ENCODE measurements at regions not wholly inside any gene's neighbourhood (a gene's known extent, or its start where the extent isn't known, plus 50 kb on each side); places are given as distances from the start of the nearest gene placed in this dataset.
"Not testable (repeated sequence)": the region's sequence is repeated elsewhere in the genome, so short reads cannot be mapped to it uniquely, and the experiment has no call there.

- no peak for DNase-seq (ENCODE audit: low spot score in 2 of 2)
- H3K27me3 ChIP-seq (ENCODE audit: low read depth), result no peaks in the 10 kb centered on the region
- no peak overlapping the region for H3K4me3 ChIP-seq
- peaks cover 4% of the 10 kb centered on the region; the same call in 1 of the 2 replicates for H3K4me1 ChIP-seq
- in situ Hi-C loops (cut with MboI; ENCODE audit: low sequenced_read_pairs), result no loop called here
- no peaks in the 10 kb centered on the region for H3K36me3 ChIP-seq (replicated peaks)
- H3K9me3 ChIP-seq, result no peaks in the 10 kb centered on the region
These were observed 98.3 kb upstream of the FAM13C start for GRCh38 chr10:59460601-59461000.

GRCh38 chr10:59456199-59456598 lies 93.8 kb upstream of the FAM13C start:
- H3K27me3 ChIP-seq (ENCODE audit: low read depth), result no peaks in the 10 kb centered on the region
- H3K9me3 ChIP-seq, result no peaks in the 10 kb centered on the region
- H3K36me3 ChIP-seq (replicated peaks), result no peaks in the 10 kb centered on the region
- no peak overlapping the region for H3K4me3 ChIP-seq
- H3K4me1 ChIP-seq, result no peaks in the 10 kb centered on the region
- DNase-seq (ENCODE audit: low spot score in 2 of 2), result no peak
- in situ Hi-C loops (cut with MboI; ENCODE audit: low sequenced_read_pairs), result no loop called here

DNA sequence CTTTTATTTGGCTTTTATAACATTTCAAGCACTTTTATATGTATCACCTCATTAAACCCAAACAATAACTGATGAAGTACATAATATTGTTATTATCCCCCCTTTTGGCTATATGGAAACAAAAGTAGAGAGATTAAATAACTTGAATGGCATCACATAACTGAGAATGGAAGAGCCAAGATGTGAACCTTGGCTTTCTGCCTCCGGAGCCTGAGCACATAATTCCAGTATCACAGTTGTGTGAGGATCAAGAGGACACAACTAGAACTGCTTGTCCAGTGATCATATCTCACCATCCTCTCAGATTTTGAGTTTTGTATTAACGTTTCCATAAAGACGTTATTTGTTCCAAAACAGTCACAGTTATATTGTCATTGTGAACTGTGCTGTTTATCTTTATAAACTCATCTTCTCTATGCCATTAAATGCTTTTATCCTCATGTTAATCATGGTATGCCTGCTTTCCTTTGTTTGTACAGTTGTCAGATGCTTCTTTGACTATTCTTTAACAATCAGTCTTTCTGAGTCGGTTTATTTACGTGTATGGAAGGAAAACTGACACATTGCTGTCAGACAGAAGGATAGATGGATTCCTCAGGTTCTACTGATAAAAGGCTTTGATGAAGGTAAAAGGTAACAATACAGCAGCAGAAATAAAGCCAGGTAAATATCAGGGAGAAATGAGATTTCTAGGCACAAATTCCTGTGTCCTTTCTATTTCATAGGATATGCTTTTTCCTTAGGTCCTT lies 92.0 kb upstream of the FAM13C start:
- no peak for DNase-seq (ENCODE audit: low spot score in 2 of 2)

DNA sequence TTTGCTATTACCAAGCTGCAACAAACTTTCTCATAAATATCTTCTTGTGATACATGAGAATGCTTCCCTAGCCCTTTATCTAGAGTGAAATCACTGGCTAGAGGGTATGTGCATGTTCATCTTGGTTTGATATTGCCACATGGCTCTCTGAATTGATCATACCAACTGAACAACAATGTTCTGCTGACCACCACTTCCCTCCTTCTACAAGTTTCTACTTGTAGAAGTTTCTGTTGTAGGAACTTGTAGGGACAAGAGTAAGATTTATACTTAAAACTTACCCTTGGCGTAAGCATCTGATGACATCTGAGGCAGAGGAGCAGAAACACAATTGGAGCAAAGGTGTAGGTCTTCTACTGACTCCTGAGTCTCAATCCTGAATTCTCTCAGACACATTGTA lies 86.3 kb upstream of the FAM13C start:
- no peak for DNase-seq (ENCODE audit: low spot score in 2 of 2)
- Histone ChIP-seq H3K4me1 (no peaks in the 10 kb centered on the region), H3K36me3 (replicated peaks) (no peaks in the 10 kb centered on the region), H3K27me3 (ENCODE audit: low read depth) (no peaks in the 10 kb centered on the region), H3K9me3 (no peaks in the 10 kb centered on the region), H3K4me3 (no peak overlapping the region)
- in situ Hi-C loops (cut with MboI; ENCODE audit: low sequenced_read_pairs), result no loop called here

More for the DNA sequence above, 92.0 kb upstream of the FAM13C start:
- Histone ChIP-seq H3K27me3 (ENCODE audit: low read depth) (no peaks in the 10 kb centered on the region), H3K9me3 (no peaks in the 10 kb centered on the region), H3K36me3 (replicated peaks) (no peaks in the 10 kb centered on the region), H3K4me1 (no peaks in the 10 kb centered on the region), H3K4me3 (no peak overlapping the region)
- in situ Hi-C loops (cut with MboI; ENCODE audit: low sequenced_read_pairs), result no loop called here

- Histone ChIP-seq H3K27me3 (ENCODE audit: low read depth) (no peaks in the 10 kb centered on the region), H3K4me3 (no peak overlapping the region), H3K36me3 (replicated peaks) (no peaks in the 10 kb centered on the region), H3K9me3 (no peaks in the 10 kb centered on the region), H3K4me1 (no peaks in the 10 kb centered on the region)
- in situ Hi-C loops (cut with MboI; ENCODE audit: low sequenced_read_pairs), result no loop called here
- DNase-seq (ENCODE audit: low spot score in 2 of 2), result no peak
These were observed 73.4 kb upstream of the FAM13C start for GRCh38 chr10:59435707-59436106.

- Histone ChIP-seq H3K27me3 (ENCODE audit: low read depth) (no peaks in the 10 kb centered on the region), H3K4me3 (no peak overlapping the region), H3K36me3 (replicated peaks) (no peaks in the 10 kb centered on the region), H3K4me1 (no peaks in the 10 kb centered on the region), H3K9me3 (no peaks in the 10 kb centered on the region)
- in situ Hi-C loops (cut with MboI; ENCODE audit: low sequenced_read_pairs), result no loop called here
- DNase-seq (ENCODE audit: low spot score in 2 of 2), result no peak
These were observed 72.3 kb upstream of the FAM13C start for GRCh38 chr10:59434463-59435321.

DNA sequence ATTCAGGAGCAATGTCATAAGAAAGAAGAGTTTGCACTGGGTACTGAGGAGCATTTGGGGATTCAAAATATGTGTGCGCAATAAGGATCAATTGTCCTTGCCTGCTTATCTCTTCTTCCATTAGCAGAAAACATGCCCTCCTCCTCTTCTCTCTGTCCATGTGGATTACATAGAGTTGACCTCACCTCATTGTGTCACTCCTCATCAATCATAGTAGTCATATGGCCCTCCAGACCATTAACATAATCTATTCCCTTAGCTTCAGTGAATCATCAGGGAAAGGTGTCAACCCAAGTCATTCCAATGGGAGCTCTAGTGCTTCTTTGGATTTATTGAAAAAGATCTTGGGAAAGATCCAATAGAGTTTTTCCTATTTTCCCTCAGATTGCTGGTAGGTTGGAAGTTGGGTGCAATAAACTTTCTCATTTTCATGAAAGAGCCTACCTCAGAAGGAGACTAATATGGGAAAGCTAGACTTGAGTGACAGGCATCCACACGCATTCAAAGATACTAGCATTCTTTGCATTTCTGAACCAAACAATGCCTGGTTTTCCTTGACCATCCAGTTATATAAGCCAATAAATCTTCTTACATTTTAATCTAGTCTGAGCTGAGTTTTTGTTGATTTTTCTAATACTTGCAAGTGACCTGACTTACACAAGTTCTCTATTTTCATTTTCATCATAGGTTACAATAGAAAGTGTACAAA lies 71.5 kb upstream of the FAM13C start:
- Histone ChIP-seq H3K36me3 (replicated peaks) (no peaks in the 10 kb centered on the region), H3K4me1 (no peaks in the 10 kb centered on the region), H3K4me3 (no peak overlapping the region), H3K9me3 (no peaks in the 10 kb centered on the region), H3K27me3 (ENCODE audit: low read depth) (no peaks in the 10 kb centered on the region)
- in situ Hi-C loops (cut with MboI; ENCODE audit: low sequenced_read_pairs), result no loop called here
- peak in 1 of 2 experiments; percentile 3 for DNase-seq (ENCODE audit: low spot score in 2 of 2)

- Histone ChIP-seq H3K27me3 (ENCODE audit: low read depth) (no peaks in the 10 kb centered on the region), H3K9me3 (no peaks in the 10 kb centered on the region), H3K36me3 (replicated peaks) (no peaks in the 10 kb centered on the region), H3K4me3 (no peak overlapping the region), H3K4me1 (no peaks in the 10 kb centered on the region)
- in situ Hi-C loops (cut with MboI; ENCODE audit: low sequenced_read_pairs), result no loop called here
- no peak for DNase-seq (ENCODE audit: low spot score in 2 of 2)
These were observed 70.0 kb upstream of the FAM13C start for GRCh38 chr10:59432207-59432900.

DNA sequence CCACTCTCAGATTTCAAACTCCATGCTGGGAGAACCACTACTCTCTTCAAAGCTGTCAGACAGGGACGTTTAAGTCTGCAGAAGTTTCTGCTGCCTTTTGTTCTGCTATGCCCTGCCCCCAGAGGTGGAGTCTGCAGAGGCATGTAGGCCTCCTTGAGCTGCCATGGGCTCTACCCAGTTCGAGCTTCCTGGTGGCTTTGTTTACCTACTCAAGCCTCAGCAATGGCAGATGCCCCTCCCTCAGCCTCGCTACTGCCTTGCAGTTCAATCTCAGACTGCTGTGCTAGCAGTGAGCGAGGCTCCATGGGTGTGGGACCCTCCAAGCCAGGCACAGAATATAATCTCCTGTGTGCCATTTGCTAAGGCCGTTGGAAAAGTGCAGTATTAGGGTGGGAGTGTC lies 51.4 kb upstream of the FAM13C start:
- H3K27me3 ChIP-seq (ENCODE audit: low read depth); in situ Hi-C loops (cut with MboI; ENCODE audit: low sequenced_read_pairs); H3K4me1 ChIP-seq; DNase-seq (ENCODE audit: low spot score in 2 of 2); H3K4me3 ChIP-seq; H3K9me3 ChIP-seq; H3K36me3 ChIP-seq (replicated peaks): not testable (repeated sequence)
